Thymus (tissue), 11 donors: ENCODE measurements at regions not wholly inside any gene's neighbourhood (a gene's known extent, or its start where the extent isn't known, plus 50 kb on each side); places are given as distances from the start of the nearest gene placed in this dataset.

Experiments
- DNase-seq, 9 donors: peaks; one replicate each; pipeline ENCODE4 v3.0.0-alpha.2; 2013; ENCODE audit warnings: low spot score in 9 of 9, low read depth in 6 of 9, missing footprints in 1 of 9
- H3K27ac ChIP-seq, 2 donors: one replicate each; pipeline ENCODE4 v1.5.1; 2013; ENCODE audit warnings: control low read depth in 1 of 2, low read depth in 1 of 2, low read length in 1 of 2, mild to moderate bottlenecking in 1 of 2, moderate library complexity in 1 of 2
- H3K27me3 ChIP-seq, 2 donors: one replicate each; pipeline ENCODE4 v1.5.1; 2013; ENCODE audit warnings: low read length in 1 of 2; ENCODE audit not compliant: control insufficient read depth in 2 of 2, insufficient read depth in 1 of 2
- H3K36me3 ChIP-seq, 2 donors: one replicate each; pipeline ENCODE4 v1.5.1; 2013; ENCODE audit warnings: low read length in 1 of 2, mild to moderate bottlenecking in 1 of 2, moderate library complexity in 1 of 2; ENCODE audit not compliant: control insufficient read depth in 2 of 2, insufficient read depth in 2 of 2
- H3K4me1 ChIP-seq, 2 donors: one replicate each; pipeline ENCODE4 v1.5.1; 2013; ENCODE audit warnings: low read length in 2 of 2; ENCODE audit not compliant: control insufficient read depth in 2 of 2, insufficient read depth in 2 of 2
- H3K4me3 ChIP-seq, 2 donors: one replicate each; pipeline ENCODE4 v1.5.1; 2013; ENCODE audit warnings: low read length in 2 of 2, control low read depth in 1 of 2, mild to moderate bottlenecking in 1 of 2
- H3K9me3 ChIP-seq, 2 donors: one replicate each; pipeline ENCODE4 v1.5.1; 2013; ENCODE audit warnings: low read length in 1 of 2, mild to moderate bottlenecking in 1 of 2; ENCODE audit not compliant: control insufficient read depth in 2 of 2, insufficient read depth in 1 of 2
- WGBS: extraction: QIAGEN DNeasy Blood & Tissue Kit; methylation state at CpG from one replicate; pipeline ENCODE4 v1.1.7; 2013; 5-methylcytosine and 5-hydroxymethylcytosine counted together
- donor health status: healthy.

DNA sequence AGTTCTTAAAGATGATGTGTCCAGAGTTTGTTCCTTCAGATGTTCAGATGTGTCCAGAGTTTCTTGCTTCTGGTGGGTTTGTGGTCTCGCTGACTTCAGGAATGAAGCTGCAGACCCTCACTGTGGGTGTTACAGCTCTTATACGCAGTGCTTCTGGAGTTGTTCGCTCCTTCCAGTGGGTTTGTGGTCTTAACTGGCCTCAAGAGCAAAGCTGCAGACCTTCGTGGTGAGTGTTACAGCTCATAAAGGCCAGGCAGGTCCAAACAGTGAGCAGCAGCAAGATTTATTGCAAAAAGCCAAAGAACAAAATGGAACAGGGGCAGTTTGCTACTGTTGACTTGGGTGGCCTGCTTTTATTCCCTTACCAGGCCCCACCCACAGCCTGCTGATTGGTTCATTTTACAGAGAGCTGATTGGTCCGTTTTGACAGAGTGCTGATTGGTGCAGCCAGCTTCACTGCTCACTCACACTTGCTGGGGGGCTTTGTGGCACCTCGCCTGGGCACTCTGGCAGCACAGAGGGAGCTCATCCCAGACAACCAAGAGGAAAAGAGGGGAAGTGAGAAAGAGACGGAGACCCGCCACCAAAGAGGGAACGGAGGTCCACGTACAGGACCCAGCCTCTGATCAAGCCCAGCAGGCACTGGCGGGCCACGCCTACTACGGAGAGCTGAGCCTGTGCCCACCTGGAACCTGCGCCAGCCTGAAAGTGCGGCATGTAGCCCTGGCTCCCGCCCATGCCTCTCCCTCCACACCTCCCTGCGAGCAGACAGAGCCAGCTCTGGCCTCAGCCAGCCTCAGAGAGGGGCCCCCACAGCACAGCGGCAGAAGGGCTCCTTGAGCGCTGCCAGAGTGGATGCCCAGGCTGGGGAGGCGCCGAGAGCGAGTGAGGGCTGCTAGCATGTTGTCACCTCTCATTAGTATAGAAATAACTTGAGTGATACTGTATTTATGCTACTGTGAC is 55.8 kb upstream of the SEMA3C start:
- no peaks in the 10 kb centered on the region for H3K36me3 ChIP-seq
- H3K4me1 ChIP-seq: no peaks in the 10 kb centered on the region
- no peaks in the 10 kb centered on the region for H3K27me3 ChIP-seq
- H3K27ac ChIP-seq: no peak overlapping the region
- DNase-seq: no peak
- H3K4me3 ChIP-seq: no peak overlapping the region
- 93% methylated on average over 22 of the region's 22 CpGs for WGBS
- H3K9me3 ChIP-seq: peaks cover 0 to 9% of the 10 kb centered on the region in 2 donors

DNA sequence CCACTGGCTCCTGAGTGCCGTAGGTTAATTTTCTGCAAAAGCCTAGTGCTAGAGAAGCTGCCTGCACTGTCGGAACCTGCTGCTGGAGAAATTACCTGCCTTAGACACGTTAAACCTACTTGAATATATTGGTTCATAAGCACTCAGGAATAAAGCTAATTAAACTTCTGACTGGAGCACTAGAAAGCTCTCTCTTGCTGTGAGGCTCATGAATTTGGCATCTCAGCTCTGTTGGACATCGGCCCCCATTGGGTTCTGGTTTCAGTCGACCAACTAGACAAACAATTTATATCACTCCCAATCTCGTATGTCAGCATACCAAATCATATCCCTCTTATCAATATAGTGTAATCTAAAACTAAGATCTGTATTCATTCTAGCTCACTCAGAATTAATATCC is 52.4 kb upstream of the SEMA3C start:
- WGBS: 95% methylated on average over 6 of the region's 6 CpGs

More for the DNA sequence above, 52.4 kb upstream of the SEMA3C start:
- no peak for DNase-seq
- Histone ChIP-seq H3K27me3 (no peaks in the 10 kb centered on the region), H3K9me3 (peaks cover 0 to 9% of the 10 kb centered on the region in 2 donors), H3K27ac (no peak overlapping the region), H3K36me3 (no peaks in the 10 kb centered on the region), H3K4me3 (no peak overlapping the region), H3K4me1 (no peaks in the 10 kb centered on the region)
